ENCODE measurements at regions not wholly inside any gene's neighbourhood (a gene's known extent, or its start where the extent isn't known, plus 50 kb on each side); places are given as distances from the start of the nearest gene placed in this dataset.

DNA sequence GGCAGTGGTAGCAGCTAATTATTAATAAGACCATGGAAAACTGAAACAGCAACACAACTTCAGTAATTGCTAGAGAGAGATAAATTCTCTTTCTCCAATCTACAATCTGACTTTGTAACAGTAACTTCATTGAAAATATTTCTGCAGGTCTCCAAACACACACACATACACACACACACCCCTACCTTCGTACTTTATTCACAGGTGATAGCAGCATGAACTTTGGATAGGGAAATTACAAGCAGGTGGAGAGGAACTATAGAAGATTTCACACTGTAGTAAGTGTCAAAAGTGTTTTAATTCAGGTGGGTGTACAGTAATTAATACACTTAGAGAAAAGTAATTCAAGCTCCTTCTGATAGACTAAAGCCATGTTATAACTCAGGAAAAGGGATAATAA lies 587.5 kb downstream of the TUSC7 start:
- no peaks in the 10 kb centered on the region for H3K27me3 ChIP-seq
- TF ChIP-seq POLR2A (IDR thresholded peaks at IDR 0.05): no peak
- TF ChIP-seq, protein P1, sequence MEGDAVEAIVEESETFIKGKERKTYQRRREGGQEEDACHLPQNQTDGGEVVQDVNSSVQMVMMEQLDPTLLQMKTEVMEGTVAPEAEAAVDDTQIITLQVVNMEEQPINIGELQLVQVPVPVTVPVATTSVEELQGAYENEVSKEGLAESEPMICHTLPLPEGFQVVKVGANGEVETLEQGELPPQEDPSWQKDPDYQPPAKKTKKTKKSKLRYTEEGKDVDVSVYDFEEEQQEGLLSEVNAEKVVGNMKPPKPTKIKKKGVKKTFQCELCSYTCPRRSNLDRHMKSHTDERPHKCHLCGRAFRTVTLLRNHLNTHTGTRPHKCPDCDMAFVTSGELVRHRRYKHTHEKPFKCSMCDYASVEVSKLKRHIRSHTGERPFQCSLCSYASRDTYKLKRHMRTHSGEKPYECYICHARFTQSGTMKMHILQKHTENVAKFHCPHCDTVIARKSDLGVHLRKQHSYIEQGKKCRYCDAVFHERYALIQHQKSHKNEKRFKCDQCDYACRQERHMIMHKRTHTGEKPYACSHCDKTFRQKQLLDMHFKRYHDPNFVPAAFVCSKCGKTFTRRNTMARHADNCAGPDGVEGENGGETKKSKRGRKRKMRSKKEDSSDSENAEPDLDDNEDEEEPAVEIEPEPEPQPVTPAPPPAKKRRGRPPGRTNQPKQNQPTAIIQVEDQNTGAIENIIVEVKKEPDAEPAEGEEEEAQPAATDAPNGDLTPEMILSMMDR (IDR thresholded peaks at IDR 0.05): no peak
- WGBS, 2 donors: 67 to 74% methylated on average over 1 of the region's 1 CpG

DNA sequence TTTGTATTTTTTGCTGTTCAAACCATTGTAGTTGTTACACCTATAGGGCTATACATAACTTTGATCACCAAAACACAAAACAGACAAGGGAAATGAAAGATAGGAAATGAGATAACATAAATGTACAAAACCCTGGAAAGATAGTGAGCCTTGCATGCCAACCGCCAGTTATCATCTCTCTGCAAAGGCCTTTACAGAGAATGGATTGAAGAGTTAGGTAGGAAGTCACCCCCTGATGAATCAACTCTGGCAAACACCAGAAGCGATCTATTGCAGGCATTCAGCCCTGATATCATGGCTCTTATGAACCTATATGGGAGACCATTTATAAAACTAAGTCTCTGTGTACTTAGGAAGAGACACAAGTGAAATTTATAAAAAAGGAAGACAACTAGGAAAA lies 588.0 kb downstream of the TUSC7 start:
- Histone ChIP-seq H3K27me3 (no peaks in the 10 kb centered on the region), H3K4me1 (no peaks in the 10 kb centered on the region), H3K27ac (no peak overlapping the region), H3K9me3 (no peaks in the 10 kb centered on the region), H3K36me3 (no peaks in the 10 kb centered on the region), H3K4me3 (replicated peaks in 1 of 3) (no peak overlapping the region)
- 80 to 88% methylated on average over 2 of the region's 2 CpGs for WGBS, 2 donors
- DNase-seq: no peak
- intact Hi-C loops (cut with DNase I): no loop called here
- no peak for TF ChIP-seq POLR2A (IDR thresholded peaks at IDR 0.05)
- TF ChIP-seq, protein P1 (IDR thresholded peaks at IDR 0.05): no peak

More for the DNA sequence above, 587.5 kb downstream of the TUSC7 start:
- no peak overlapping the region for H3K27ac ChIP-seq
- no peak overlapping the region for H3K4me3 ChIP-seq (replicated peaks in 1 of 3)
- H3K36me3 ChIP-seq: no peaks in the 10 kb centered on the region
- H3K9me3 ChIP-seq: no peaks in the 10 kb centered on the region
- intact Hi-C loops (cut with DNase I): no loop called here
- H3K4me1 ChIP-seq: no peaks in the 10 kb centered on the region
- DNase-seq: no peak

DNA sequence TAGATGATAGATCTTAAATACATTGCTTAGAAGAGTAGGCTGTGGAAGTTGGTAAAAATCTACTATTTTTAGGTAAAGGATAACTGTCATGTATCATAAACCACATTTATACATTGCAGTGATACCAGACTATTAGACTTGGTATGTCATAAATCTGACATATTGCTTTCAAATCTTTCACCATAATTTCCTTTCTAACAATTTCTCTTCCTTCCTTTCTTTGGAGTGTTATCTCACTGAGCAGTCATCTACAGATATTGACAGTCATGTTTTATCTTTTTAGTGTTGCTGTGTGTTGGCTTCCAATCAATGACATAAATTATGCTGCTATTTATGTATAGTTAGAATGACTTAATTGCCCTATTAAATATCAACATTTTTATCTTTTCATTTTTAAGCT lies 588.7 kb downstream of the TUSC7 start:
- H3K36me3 ChIP-seq: no peaks in the 10 kb centered on the region
- intact Hi-C loops (cut with DNase I): no loop called here
- H3K9me3 ChIP-seq: no peaks in the 10 kb centered on the region
- DNase-seq: no peak
- TF ChIP-seq, protein P1 (IDR thresholded peaks at IDR 0.05): no peak
- no peak overlapping the region for H3K4me3 ChIP-seq (replicated peaks in 1 of 3)
- H3K27me3 ChIP-seq: no peaks in the 10 kb centered on the region
- no peaks in the 10 kb centered on the region for H3K4me1 ChIP-seq
- H3K27ac ChIP-seq: no peak overlapping the region

DNA sequence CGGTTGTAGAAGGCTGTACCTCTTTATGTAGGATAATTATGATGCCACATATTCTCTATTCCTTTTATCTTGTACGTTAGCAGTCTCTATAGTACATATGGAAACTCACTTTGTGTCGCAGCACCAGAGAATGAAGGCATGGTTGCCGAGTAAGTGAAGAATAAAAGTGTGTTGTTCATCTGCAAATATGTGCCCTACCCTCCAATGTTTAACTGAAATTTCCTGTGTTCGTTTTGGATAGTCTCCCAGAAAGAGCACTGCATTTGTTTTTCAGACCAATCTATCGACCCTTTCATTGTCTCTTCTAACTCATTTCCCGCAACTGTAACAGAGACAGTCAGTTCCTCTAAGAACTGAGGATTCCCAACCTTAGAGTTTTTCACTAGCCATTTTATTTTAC lies 592.8 kb downstream of the TUSC7 start:
- TF ChIP-seq, protein P1 (IDR thresholded peaks at IDR 0.05): no peak
- no peak for TF ChIP-seq POLR2A (IDR thresholded peaks at IDR 0.05)
- no peaks in the 10 kb centered on the region for H3K4me1 ChIP-seq
- H3K4me3 ChIP-seq (replicated peaks in 1 of 3): no peak overlapping the region
- DNase-seq: no peak
- WGBS, 2 donors: 73 to 76% methylated on average over 7 of the region's 7 CpGs
- no peaks in the 10 kb centered on the region for H3K36me3 ChIP-seq
- intact Hi-C loops (cut with DNase I): no loop called here
- no peaks in the 10 kb centered on the region for H3K9me3 ChIP-seq
- no peaks in the 10 kb centered on the region for H3K27me3 ChIP-seq
- H3K27ac ChIP-seq: no peak overlapping the region

DNA sequence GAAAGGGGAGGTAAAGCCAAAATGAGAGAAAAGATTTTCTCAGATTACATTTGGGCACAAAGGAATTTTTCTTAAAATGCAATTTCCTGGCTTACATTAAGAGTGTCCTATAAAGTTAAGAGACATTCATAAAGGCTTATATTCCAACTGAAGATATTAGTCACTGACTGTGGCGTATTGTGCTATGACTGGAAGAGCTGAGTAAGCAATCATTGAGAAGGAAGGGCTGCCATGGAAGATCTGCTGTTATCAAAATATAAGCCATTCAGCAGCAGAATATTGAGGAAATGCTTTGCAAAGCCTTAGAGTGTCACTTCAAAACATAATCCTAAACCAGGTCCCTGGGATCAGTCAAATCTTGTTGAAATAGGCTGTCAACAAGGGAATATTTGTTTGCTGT lies 593.9 kb downstream of the TUSC7 start:
- Histone ChIP-seq H3K9me3 (no peaks in the 10 kb centered on the region), H3K4me1 (no peaks in the 10 kb centered on the region), H3K36me3 (no peaks in the 10 kb centered on the region), H3K27me3 (no peaks in the 10 kb centered on the region), H3K4me3 (replicated peaks in 1 of 3) (no peak overlapping the region), H3K27ac (no peak overlapping the region)
- DNase-seq: no peak
- TF ChIP-seq, protein P1 (IDR thresholded peaks at IDR 0.05): no peak
- no peak for TF ChIP-seq POLR2A (IDR thresholded peaks at IDR 0.05)
- WGBS, 2 donors: 85% methylated on average over 1 of the region's 1 CpG
- intact Hi-C loops (cut with DNase I): no loop called here

Measured in thyroid gland (tissue), 4 donors.